ENCODE measurements at regions not wholly inside any gene's neighbourhood (a gene's known extent, or its start where the extent isn't known, plus 50 kb on each side); places are given as distances from the start of the nearest gene placed in this dataset.

DNA sequence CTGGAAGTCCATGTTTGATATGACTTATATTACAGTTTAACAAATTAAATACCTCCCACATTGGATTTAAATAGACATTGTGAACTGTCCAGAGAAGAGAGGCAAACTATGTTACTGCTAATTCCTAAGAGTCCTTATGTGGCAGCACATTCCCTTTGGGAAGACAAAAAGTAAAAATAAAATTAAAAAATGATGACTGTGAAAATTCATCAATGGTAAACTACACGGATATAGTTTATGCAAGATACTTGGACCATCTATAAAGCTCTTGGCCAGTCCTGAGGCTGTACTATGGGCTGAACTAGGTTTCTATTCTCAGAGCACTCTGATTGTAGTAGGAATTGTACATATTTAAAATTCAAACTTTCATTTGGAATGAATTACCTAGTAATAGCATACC is 206.4 kb downstream of the LRRK2 start:
- no peak overlapping the region for H3K27ac ChIP-seq
- no peaks in the 10 kb centered on the region for H3K27me3 ChIP-seq
- no peaks in the 10 kb centered on the region for H3K36me3 ChIP-seq (ENCODE audit: low read depth, missing control alignments)
- WGBS, 2 donors: 79% methylated on average over 1 of the region's 1 CpG
- no peak overlapping the region for H3K4me3 ChIP-seq
- no peaks in the 10 kb centered on the region for H3K9me3 ChIP-seq
- intact Hi-C loops (cut with DNase I; ENCODE audit: low total_unique reads): no loop called here
- TF ChIP-seq, protein P1, sequence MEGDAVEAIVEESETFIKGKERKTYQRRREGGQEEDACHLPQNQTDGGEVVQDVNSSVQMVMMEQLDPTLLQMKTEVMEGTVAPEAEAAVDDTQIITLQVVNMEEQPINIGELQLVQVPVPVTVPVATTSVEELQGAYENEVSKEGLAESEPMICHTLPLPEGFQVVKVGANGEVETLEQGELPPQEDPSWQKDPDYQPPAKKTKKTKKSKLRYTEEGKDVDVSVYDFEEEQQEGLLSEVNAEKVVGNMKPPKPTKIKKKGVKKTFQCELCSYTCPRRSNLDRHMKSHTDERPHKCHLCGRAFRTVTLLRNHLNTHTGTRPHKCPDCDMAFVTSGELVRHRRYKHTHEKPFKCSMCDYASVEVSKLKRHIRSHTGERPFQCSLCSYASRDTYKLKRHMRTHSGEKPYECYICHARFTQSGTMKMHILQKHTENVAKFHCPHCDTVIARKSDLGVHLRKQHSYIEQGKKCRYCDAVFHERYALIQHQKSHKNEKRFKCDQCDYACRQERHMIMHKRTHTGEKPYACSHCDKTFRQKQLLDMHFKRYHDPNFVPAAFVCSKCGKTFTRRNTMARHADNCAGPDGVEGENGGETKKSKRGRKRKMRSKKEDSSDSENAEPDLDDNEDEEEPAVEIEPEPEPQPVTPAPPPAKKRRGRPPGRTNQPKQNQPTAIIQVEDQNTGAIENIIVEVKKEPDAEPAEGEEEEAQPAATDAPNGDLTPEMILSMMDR (IDR thresholded peaks at IDR 0.05): no peak
- no peak for TF ChIP-seq POLR2A (IDR thresholded peaks at IDR 0.05)
- no peaks in the 10 kb centered on the region for H3K4me1 ChIP-seq
- DNase-seq: no peak

DNA sequence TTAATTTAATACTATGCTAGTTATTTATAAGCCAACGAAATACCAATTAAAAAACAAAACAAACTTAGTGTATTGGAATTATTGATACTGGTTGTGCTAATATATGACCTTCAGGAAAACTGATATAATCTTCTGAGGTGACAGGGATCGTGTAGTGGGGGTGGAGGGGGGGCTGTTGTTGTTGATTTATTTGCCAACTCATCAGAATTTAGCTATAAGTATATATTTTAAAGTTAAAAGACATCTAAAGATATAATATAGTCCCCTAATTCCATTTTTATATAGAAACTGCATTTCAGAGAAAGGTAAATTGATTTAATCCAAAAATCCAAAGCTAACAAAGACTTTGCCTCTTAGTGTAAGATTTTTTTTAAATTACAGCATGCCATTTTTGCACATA is 210.5 kb downstream of the LRRK2 start:
- Histone ChIP-seq H3K27ac (no peak overlapping the region), H3K36me3 (ENCODE audit: low read depth, missing control alignments) (no peaks in the 10 kb centered on the region), H3K9me3 (no peaks in the 10 kb centered on the region), H3K4me3 (no peak overlapping the region), H3K4me1 (no peaks in the 10 kb centered on the region), H3K27me3 (no peaks in the 10 kb centered on the region)
- no peak for DNase-seq
- TF ChIP-seq, protein P1 (IDR thresholded peaks at IDR 0.05): no peak
- no peak for TF ChIP-seq POLR2A (IDR thresholded peaks at IDR 0.05)
- intact Hi-C loops (cut with DNase I; ENCODE audit: low total_unique reads): no loop called here
- WGBS, 2 donors: 67% methylated on average over 2 of the region's 2 CpGs

DNA sequence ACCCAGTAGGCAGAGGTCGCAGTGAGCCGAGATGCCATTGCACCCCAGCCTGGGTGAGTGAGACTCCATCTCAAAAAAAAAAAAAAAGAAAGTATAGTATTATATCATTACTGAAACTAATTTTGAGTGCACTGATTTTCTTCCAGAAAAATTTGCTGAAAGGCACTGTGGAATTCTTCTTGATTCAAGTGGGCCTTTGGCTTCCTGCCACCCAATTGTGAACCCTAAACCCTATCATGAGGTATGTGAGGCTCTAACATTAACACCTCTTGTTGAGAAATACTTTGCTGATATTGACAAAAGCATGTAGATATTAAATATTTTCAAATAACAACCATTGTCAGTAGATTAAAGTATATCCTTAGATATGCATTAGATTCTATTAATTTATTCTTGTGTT is 211.2 kb downstream of the LRRK2 start:
- Histone ChIP-seq H3K4me1 (no peaks in the 10 kb centered on the region), H3K27ac (no peak overlapping the region), H3K4me3 (no peak overlapping the region), H3K27me3 (no peaks in the 10 kb centered on the region), H3K9me3 (no peaks in the 10 kb centered on the region), H3K36me3 (ENCODE audit: low read depth, missing control alignments) (no peaks in the 10 kb centered on the region)
- TF ChIP-seq, protein P1 (IDR thresholded peaks at IDR 0.05): no peak
- TF ChIP-seq POLR2A (IDR thresholded peaks at IDR 0.05): no peak
- DNase-seq: no peak
- 95% methylated on average over 2 of the region's 2 CpGs for WGBS, 2 donors
- intact Hi-C loops (cut with DNase I; ENCODE audit: low total_unique reads): no loop called here

DNA sequence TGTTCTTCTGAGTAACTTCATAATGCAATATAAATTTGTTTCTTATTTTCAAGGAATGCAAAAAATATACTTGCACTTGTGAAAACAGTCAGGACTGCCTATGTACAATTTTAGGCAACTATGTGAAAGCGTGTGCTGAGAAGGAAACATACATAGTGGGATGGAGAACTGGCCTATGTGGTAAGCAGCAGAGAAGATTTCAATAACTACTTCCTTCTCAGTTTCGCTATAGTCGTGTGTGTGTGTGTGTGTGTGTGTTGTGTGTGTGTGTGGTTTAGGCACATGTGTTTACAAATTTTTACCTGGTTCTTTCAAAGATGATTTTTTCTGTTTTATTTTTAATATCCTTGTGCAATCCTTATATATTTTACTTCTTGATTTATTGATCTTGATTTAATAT is 211.8 kb downstream of the LRRK2 start:
- Histone ChIP-seq H3K27me3 (no peaks in the 10 kb centered on the region), H3K9me3 (no peaks in the 10 kb centered on the region), H3K4me1 (no peaks in the 10 kb centered on the region), H3K4me3 (no peak overlapping the region), H3K27ac (no peak overlapping the region), H3K36me3 (ENCODE audit: low read depth, missing control alignments) (no peaks in the 10 kb centered on the region)
- intact Hi-C loops (cut with DNase I; ENCODE audit: low total_unique reads): no loop called here
- no peak for TF ChIP-seq POLR2A (IDR thresholded peaks at IDR 0.05)
- TF ChIP-seq, protein P1 (IDR thresholded peaks at IDR 0.05): no peak
- WGBS, 2 donors: 87 to 91% methylated on average over 3 of the region's 3 CpGs
- no peak for DNase-seq

DNA sequence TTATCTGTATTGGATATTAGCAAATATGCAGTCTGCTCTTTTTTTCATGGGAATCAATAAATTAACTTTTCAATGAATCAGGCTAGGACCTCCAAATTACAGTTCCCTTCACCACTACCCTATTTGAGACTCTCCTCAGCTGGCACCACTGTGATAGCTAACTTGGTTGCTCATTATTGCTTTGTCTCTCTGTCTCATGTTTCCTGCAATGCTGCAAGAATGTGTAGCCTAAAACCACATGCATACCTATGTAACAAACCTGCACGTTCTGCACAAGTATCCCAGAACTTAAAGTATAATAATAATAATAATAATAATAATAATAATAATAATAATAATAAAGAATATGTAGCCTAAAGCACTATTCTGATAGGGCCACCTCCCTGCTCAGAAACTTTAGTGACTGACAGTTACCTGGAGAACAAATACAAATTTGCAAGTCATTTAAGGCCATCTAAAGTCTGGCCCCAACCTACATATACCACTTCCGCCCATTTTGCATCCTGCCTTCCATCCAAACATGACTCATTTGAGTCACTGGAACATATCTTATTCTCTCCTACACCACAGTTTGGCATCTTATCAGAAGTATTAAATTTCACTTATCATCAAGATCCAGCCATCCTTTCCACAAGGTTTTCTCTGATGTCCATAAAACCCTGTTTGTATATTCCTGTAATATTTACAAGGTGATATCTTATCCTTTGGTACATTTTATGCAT is 215.1 kb downstream of the LRRK2 start:
- TF ChIP-seq, protein P1 (IDR thresholded peaks at IDR 0.05): no peak
- no peak for TF ChIP-seq POLR2A (IDR thresholded peaks at IDR 0.05)
- 69 to 76% methylated on average over 2 of the region's 2 CpGs for WGBS, 2 donors
- no peak overlapping the region for H3K27ac ChIP-seq

More for the DNA sequence above, 215.1 kb downstream of the LRRK2 start:
- H3K4me1 ChIP-seq: no peaks in the 10 kb centered on the region
- intact Hi-C loops (cut with DNase I; ENCODE audit: low total_unique reads): no loop called here
- no peaks in the 10 kb centered on the region for H3K36me3 ChIP-seq (ENCODE audit: low read depth, missing control alignments)
- DNase-seq: no peak
- H3K4me3 ChIP-seq: no peak overlapping the region
- H3K9me3 ChIP-seq: no peaks in the 10 kb centered on the region
- no peaks in the 10 kb centered on the region for H3K27me3 ChIP-seq
